ENCODE measurements at regions not wholly inside any gene's neighbourhood (a gene's known extent, or its start where the extent isn't known, plus 50 kb on each side); places are given as distances from the start of the nearest gene placed in this dataset.

DNA sequence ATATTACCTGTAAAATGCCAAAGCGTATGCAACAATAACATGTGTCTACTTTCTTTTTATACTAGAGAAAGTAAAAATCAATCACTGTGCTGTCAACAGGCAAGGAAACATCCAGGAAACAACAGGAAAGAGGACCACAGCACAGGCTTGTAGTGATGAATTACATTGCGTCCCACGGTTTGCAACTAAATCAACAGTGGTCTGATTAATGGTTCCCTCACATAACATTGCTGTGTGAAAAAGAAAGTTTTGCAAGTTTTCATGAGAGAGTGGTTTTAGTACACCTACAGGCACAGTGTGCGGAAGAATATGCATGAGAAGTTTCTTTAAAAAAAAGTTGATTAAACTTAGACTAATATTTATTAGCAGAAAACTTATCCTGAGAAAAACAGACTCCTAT, 329.5 kb upstream of the HSF2 start:
- TF ChIP-seq SIN3A (IDR thresholded peaks at IDR 0.05; ENCODE audit: borderline replicate concordance, insufficient read depth, low read length) = no peak
- no peak for TF ChIP-seq POLR2AphosphoS5 (IDR thresholded peaks at IDR 0.05; ENCODE audit: low read depth, low read length)
- no peak for TF ChIP-seq FOXP2 (optimal IDR thresholded peaks at IDR 0.05; ENCODE audit: borderline replicate concordance, extremely low read depth, extremely low read length, insufficient read depth)
- TF ChIP-seq TAF1 (IDR thresholded peaks at IDR 0.05; ENCODE audit: borderline replicate concordance, insufficient read depth, low read length) = no peak
- TF ChIP-seq, protein P1, sequence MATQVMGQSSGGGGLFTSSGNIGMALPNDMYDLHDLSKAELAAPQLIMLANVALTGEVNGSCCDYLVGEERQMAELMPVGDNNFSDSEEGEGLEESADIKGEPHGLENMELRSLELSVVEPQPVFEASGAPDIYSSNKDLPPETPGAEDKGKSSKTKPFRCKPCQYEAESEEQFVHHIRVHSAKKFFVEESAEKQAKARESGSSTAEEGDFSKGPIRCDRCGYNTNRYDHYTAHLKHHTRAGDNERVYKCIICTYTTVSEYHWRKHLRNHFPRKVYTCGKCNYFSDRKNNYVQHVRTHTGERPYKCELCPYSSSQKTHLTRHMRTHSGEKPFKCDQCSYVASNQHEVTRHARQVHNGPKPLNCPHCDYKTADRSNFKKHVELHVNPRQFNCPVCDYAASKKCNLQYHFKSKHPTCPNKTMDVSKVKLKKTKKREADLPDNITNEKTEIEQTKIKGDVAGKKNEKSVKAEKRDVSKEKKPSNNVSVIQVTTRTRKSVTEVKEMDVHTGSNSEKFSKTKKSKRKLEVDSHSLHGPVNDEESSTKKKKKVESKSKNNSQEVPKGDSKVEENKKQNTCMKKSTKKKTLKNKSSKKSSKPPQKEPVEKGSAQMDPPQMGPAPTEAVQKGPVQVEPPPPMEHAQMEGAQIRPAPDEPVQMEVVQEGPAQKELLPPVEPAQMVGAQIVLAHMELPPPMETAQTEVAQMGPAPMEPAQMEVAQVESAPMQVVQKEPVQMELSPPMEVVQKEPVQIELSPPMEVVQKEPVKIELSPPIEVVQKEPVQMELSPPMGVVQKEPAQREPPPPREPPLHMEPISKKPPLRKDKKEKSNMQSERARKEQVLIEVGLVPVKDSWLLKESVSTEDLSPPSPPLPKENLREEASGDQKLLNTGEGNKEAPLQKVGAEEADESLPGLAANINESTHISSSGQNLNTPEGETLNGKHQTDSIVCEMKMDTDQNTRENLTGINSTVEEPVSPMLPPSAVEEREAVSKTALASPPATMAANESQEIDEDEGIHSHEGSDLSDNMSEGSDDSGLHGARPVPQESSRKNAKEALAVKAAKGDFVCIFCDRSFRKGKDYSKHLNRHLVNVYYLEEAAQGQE (IDR thresholded peaks at IDR 0.05; ENCODE audit: insufficient read depth in 1 of 2, low read depth in 2 of 2, low read length in 2 of 2) = no peak

DNA sequence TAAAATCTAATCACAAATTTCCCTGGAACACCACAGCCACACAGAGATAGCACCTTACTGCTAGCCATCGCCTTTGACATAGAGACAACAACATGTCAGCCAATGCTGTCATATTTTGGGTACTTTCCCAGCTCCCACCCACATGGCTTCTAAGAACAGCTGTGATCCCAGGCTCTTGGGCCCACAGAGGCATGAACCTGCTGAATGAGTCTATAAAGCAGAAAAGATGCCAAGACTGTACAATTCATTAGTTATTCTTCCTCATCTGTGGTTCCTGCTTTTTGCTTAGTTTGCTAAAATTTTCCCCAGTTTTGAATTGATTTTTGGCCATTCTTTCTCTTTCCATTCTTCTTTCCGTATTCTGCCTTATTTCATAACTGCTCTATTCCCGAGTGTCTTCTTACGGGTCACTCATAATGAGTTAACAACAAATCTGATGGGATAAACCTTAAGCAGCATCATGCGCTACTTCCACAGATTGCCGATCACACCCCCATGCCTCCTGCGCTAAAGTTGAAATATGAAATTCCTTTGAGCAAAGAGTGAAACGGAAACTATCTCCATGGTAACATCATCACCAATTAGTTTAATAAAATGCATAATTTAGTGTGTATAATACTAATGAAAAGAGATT, 327.3 kb upstream of the HSF2 start:
- no peak for TF ChIP-seq POLR2AphosphoS5 (IDR thresholded peaks at IDR 0.05; ENCODE audit: low read depth, low read length)
- TF ChIP-seq, protein P1 (IDR thresholded peaks at IDR 0.05; ENCODE audit: insufficient read depth in 1 of 2, low read depth in 2 of 2, low read length in 2 of 2) = no peak
- no peak for TF ChIP-seq SIN3A (IDR thresholded peaks at IDR 0.05; ENCODE audit: borderline replicate concordance, insufficient read depth, low read length)
- no peak for TF ChIP-seq FOXP2 (optimal IDR thresholded peaks at IDR 0.05; ENCODE audit: borderline replicate concordance, extremely low read depth, extremely low read length, insufficient read depth)
- TF ChIP-seq TAF1 (IDR thresholded peaks at IDR 0.05; ENCODE audit: borderline replicate concordance, insufficient read depth, low read length) = no peak

DNA sequence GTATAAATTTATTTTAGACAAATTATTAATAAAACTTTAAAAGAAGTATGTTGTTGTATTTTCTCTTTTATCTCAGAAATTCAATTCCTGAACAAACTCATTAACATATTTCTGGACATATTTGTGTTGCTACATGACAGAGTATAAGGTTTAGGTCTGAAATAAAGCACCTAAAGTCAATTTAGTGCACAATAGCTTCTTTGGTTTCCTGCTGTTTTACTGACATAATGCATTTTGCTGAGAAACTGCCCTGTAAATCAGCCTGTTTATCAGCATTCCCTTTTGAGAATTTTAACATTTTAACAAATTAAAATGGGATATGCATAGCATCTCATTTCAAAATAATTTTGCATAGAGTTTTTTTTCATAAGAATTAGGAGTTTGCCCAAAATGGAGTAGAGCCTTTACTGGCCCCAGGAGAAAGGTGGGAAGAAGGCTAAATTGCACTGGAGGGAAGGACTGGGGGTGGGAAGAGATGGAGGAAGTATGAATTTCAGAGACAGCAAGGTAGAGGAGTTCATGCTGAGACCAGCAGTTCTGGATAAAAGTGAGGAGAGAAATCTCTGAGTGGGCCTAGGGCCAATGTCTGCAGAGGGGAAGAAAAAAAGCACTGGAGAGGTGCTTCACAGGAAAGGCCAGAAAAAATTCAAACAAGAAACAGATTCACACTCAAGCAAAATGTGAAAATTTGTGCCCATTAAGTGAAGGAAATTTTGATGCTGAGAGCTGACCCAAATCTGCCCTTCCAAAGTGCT, 324.2 kb upstream of the HSF2 start:
- TF ChIP-seq SIN3A (IDR thresholded peaks at IDR 0.05; ENCODE audit: borderline replicate concordance, insufficient read depth, low read length) (no peak), FOXP2 (optimal IDR thresholded peaks at IDR 0.05; ENCODE audit: borderline replicate concordance, extremely low read depth, extremely low read length, insufficient read depth) (no peak), TAF1 (IDR thresholded peaks at IDR 0.05; ENCODE audit: borderline replicate concordance, insufficient read depth, low read length) (no peak), POLR2AphosphoS5 (IDR thresholded peaks at IDR 0.05; ENCODE audit: low read depth, low read length) (no peak)
- TF ChIP-seq, protein P1 (IDR thresholded peaks at IDR 0.05; ENCODE audit: insufficient read depth in 1 of 2, low read depth in 2 of 2, low read length in 2 of 2) = no peak

DNA sequence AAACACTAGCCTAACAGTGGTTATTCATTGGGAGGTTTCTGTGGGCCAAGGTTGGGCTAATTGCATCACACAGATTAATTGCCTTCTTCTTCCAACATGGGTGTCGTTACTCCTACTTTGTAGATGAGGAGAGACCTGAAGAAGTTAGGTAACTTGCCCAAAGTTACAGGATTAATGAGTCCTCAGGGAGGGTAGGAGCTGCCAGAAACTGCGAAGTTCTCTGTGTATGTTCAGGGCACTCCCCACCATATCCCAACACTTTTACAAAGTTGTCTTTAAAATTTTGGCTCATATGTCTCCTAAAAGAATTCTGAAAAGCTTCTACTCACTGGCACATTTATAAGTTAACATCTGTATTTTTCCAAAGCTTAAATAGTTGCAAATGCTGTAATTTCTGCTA, 323.5 kb upstream of the HSF2 start:
- no peak for TF ChIP-seq FOXP2 (optimal IDR thresholded peaks at IDR 0.05; ENCODE audit: borderline replicate concordance, extremely low read depth, extremely low read length, insufficient read depth)
- TF ChIP-seq, protein P1 (IDR thresholded peaks at IDR 0.05; ENCODE audit: insufficient read depth in 1 of 2, low read depth in 2 of 2, low read length in 2 of 2) = no peak
- no peak for TF ChIP-seq TAF1 (IDR thresholded peaks at IDR 0.05; ENCODE audit: borderline replicate concordance, insufficient read depth, low read length)
- no peak for TF ChIP-seq POLR2AphosphoS5 (IDR thresholded peaks at IDR 0.05; ENCODE audit: low read depth, low read length)
- no peak for TF ChIP-seq SIN3A (IDR thresholded peaks at IDR 0.05; ENCODE audit: borderline replicate concordance, insufficient read depth, low read length)

Data from PFSK-1 (cell line).